GM21423 (cell line): ENCODE measurements at regions not wholly inside any gene's neighbourhood (a gene's known extent, or its start where the extent isn't known, plus 50 kb on each side); places are given as distances from the start of the nearest gene placed in this dataset.
"Not testable (repeated sequence)": the region's sequence is repeated elsewhere in the genome, so short reads cannot be mapped to it uniquely, and the experiment has no call there.

Source experiments
- ATAC-seq: cut with Tn5 transposase; IDR thresholded peaks from one replicate; pipeline ENCODE4 v1.9.1; 2021; ENCODE audit warnings: mild to moderate bottlenecking, moderate library complexity; ENCODE audit not compliant: unreplicated experiment

DNA sequence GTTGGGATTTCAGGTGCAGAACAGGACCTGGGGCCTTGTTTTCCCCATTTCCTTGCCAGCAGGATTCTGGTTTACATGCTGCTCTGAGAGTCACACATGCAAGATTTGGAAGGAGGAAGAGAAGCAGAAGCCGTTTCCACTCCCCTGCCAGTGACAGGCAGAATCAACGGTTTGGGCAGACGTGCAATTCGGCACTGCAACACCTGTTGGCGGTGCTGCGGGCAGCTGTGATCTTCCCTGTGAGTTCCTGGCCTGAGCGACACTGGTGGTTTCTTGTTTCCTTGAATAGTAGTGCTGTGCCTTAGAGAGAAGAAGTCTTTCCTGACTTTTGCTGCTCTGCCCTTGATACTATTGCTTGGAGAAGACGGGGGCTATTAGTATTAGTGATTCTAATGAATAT, 1126.2 kb downstream of the TYW1 start:
- no peak for ATAC-seq

DNA sequence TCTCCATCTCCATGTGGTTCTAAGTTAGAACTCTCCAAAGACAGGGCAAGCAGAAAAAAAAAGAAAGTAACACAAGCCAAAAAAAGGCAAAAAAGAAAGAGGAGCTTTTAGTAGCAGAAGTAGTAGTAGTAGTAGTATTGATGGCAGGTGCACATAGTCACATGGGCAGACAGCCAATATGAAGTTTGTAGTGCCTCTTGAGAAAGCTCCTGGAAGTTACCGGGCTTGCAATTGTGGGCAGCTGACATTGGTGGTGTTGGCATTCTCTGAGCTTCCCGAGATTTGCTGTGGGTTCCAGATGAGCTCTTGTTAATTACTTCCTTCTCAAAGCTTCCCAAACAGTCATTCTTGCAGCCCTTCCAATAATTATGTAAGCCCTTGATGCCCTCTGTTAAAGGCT, 1128.5 kb downstream of the TYW1 start:
- ATAC-seq = no peak

DNA sequence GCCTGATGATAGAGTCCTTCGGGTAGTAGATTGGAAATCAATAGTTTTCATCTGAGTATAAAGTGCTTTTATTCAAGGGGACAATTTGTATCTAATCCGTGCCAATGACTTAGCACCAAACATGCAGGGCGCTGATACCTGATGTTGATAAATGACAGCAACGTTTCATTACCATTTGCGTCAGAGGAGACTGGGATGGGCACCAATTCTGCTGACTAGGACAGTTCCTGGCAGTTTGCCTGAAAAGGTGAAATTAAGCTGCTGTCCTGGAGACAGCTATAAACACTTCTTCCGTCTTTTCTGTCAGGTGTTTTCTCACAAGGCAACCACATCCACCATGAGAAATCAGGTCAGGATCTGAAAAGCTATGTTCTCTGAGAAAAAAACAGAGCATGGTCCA, 1136.4 kb downstream of the TYW1 start:
- ATAC-seq = no peak

DNA sequence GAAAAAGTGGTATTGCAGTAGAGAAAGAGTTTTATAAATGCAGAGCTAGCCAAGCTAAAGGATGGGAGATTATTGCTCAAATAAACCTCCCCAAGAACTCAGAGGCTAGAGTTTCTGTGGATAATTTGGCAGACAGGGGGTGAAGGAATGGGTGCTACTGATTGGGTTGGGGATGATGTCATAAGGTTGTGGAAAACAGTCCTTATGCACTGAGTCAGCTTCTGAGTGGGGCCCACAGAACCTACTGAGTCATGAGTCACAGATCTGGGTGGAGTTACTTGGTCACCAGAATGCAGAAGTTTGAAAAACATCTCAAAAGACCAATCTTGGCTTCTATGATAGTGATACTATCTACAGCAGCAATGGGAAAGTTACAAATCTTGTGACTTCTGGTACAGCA, 1146.7 kb downstream of the TYW1 start:
- ATAC-seq = no peak

DNA sequence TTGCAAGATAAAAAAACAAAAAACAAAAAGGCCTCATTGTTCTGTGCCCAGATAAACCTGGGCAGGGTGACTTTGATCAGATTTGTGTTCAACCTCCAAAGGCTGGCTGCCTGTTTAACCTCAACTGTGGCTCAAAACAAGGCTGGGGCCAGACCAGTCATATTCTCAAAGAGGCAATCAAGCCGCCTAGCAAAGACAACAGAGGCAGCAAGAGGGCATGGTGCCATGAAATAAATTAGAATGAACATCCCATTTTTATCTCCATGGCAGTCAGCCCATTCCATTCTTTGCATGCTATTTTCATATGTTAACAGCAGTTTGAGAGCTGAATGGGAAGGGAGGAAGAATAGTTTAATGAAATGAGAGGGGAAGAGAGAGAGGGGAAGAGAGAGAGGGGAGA, 1150.3 kb downstream of the TYW1 start:
- no peak for ATAC-seq

DNA sequence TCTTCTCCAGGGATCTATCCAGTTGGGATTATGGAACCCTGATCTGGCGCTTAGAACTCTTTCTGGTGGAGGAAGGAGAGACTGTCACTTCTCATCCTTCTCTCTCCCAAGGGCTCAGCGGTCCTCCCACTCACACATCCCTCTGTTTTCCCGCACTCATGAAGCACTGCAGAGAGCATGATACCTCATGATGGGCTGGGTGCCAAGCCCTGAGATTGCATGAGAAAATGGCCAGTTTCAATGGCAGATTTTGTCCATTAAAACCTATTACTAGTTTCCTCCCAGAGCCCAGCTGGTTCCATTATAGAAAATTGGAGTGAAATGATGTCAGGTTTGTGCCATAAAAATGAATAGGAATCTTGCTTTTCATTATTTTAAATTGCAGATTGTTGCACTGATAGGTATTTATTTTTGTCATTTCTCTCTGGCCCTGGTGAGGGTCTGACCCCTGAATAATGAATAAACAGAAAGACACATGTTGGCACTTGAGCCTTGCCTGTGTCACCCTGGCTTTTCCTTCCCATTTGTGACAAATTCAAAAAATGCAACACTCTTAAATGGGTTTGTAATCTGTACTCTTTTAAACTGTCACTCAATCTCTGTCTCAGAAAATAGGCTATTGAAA, 1151.1 kb downstream of the TYW1 start:
- no peak for ATAC-seq

DNA sequence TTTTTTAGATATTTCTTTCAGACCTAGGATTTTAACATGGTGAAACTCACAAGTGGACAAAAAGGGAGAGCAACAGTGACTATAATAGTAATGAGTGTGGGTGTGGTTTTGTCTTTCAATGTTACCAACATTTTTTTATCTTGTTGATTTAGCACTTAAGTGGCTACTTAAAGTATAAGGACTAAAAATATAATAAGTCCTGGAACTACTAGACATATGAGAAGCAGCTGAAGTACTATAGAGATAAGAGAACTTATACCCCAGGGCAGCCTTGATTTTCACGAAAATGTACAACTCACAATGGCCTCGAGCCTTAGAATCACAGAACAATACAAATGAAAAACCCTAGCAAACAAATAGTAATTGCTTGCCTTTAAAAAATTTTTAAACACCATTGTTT, 1151.8 kb downstream of the TYW1 start:
- ATAC-seq = no peak

DNA sequence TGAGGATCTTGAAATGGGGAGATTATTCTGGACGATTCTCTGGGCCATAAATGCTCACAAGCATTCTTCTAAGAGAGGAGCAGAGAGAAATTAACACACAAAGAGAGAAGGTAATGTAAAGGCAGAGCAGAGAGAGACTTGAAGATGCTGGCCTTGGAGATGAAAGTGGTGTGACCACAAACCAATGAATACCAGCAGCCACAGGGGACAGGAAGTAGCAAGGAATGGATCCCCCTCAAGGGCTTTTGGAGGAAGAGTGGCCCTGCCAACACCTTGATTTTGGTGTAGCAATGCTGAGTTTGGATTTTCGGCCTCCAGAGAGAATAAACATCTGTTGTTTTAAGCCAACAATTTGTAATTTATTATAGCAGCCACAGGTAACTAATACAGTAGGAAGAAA, 1155.6 kb downstream of the TYW1 start:
- no peak for ATAC-seq

DNA sequence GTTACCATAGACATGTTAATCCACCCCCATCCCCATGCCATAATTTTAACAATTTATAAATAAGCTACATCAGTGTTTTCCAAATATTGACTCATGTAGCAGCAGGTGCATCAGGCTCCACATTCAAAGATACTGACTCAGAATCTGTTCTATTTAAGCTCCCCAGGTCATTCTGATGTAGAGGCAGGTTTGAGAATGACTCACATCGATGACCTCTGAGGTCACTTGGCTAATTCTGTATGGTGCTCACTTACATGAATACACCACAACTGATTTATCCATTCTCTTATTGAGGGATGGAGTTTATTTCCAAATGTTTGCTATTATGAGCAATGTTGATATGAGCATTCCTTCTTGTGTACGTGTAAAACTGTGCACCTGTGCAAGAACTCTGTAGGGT, 1159.0 kb downstream of the TYW1 start:
- ATAC-seq = no peak

DNA sequence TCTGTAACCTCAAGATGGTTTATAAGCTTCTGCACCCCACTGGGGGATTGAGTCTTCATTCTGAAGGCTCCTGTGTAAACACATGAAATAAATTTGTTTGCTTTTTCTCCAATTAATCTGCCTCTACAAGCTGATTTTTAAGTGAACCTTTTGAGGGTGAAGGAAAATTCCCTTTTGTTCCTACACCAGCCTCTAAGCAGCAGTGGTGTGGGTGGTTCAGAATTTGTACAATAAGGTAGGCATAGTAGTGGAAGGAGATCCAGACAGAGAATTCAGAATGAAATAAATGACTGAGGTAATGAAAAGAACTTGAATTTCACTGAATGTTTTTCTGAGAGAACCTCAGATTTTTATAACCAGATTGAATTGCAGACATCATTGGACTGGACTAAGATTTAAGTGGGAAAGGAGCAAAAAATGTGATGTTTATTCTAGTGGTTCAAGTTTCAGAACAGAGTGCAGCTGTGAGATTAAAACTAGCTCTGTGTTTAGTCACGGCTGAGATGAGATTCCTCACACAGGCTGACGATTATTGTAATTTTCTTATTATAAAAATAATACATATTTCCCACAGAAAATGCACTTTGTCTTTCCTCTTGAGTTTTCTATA, 1162.2 kb downstream of the TYW1 start:
- no peak for ATAC-seq

DNA sequence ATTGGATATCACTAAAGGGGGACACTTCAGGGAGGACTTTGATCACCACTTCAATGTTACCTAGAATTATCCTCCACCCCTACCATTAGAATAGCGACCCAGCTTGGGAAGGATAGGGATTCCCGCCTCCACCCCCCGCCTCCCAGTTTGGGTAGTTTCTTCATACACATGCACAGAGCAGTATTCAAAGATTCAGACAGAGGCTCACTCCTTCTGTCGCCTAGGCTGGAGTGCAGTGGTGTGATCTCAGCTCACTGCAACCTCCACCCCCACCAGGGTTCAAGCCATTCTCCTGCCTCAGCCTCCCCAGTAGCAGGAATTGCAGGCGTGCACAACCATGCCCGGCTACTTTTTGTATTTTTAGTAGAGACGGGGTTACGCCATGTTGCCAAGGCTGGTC, 1166.1 kb downstream of the TYW1 start:
- no peak for ATAC-seq

DNA sequence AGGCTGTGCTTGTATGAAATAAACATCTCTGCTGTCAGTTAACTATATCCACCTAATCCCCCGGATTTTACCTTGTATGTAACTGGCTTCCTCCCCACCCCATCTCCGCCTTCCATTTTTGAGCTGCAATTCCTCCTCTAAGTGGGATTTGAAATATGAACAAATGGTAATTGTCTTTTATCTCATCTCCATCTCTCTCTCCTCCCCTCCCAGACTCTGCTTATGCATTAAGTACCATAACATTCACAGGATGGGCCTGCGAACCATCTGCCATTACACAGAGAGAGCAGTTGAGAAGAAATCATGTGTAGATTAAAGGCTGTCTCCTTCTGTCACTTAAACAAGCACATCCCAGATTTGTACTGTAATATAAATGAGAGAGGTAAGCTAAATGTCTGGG, 1169.9 kb downstream of the TYW1 start:
- no peak for ATAC-seq

DNA sequence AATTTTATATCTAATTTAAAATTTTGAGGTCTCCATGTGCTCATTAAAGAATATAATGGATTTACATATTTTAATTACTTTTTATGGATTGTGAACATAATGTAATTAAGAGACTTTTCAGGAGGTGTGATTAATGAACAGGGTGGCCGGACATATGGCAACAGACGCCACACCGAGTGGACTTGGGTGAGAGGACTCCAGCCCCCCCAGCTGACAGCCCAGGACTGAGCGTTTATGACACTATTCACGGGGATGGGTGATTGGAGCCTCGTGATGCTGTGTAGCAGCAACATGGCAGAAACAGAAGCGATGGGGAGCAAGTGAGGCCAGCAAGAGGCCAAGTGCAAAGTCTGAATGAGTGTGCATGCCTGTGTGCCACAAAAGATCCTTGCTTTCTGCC, 1176.9 kb downstream of the TYW1 start:
- ATAC-seq = no peak

DNA sequence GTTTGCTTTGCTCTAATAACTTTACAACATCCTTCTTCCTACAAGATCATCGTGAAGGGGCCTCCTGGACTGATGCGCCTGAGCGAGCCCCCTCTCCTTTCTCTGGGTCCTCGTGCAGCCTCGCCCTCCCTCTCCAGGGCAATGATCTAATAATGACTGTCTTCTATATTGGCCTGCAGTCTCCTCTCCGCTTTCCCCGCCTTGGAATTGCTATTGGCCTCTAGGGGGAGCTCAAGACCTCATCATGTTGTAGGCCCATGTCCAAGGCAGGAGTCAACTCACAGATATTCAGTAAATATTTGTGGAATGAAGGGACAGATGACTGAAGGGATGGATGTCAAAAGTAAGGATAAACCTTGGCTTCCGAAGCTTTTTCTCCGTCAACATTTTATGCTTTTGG, 1180.3 kb downstream of the TYW1 start:
- no peak for ATAC-seq

DNA sequence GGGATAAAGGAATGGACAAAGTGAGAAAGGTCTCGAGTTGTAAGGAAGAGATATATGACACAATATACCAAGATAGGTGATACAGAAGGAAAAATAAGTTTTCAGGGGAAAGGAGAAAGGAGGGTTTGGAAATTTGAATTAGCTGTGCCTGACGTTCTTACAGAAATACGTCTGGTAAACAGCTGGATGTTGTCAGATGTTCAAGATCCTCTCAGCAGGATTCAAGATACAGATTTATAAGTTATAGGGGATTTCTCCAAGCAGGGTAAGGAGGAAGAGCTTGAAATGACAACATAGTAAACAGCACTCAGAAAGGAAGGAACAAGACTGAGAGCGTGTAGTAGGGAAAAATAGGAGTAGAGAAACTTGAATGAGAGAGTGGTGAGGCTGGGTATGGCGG, 1184.1 kb downstream of the TYW1 start:
- no peak for ATAC-seq

DNA sequence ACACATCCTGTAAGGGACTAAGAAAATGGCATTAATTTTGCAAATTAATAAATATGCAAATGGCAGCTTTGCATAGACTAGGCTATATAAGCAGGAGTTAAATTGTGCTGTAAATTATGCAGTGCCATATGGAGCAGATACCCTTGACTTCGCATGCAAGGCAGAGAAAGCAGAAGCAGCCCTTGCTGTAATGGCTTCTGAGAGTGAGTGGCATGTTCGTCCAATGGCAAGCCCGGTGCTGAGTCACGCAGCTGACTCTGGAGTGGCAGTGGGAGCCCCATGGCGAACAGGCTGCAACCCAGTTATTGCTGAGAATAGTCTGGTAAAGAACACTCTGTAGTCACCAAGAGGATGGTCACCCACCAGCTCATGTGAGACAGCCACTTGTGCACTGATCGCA, 1186.5 kb downstream of the TYW1 start:
- ATAC-seq = no peak

DNA sequence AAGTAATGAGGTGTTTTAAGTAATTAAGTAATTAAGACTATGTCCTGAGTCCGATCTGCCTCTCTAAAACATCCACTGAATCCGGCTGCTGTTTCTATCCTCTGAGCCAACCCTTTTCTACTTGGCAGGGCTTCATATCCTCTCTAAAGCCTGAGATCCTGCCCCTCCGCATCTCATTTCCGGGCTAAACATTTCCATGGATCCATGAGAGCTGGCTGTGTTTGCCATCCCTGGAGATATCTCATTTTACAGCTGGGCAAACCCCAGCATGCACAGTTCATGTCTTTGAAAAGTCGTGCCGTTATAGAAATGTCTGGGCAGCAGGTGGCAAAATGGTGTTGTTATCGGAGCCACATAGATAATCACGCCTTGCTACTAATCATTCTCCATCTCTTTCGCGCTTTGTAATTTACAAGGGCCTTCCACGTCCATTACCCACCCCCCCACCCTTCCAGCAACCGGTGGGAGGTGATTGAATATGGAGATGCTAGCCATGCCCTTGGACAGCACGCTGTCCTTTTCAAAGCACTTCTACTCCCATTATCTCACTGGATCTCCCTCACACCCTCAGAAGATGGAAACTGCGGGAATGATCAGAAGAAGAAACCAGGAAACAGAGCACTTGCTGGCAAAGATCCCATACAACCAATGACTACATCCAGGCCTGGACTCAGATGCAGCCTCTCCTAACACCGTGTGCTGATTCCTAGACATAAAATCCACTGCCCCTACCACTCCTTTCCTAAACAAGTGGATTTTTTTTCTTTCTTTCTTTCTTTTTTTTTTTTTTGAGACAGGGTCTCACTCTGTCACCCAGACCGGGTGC, 1189.2 kb downstream of the TYW1 start:
- ATAC-seq = no peak

DNA sequence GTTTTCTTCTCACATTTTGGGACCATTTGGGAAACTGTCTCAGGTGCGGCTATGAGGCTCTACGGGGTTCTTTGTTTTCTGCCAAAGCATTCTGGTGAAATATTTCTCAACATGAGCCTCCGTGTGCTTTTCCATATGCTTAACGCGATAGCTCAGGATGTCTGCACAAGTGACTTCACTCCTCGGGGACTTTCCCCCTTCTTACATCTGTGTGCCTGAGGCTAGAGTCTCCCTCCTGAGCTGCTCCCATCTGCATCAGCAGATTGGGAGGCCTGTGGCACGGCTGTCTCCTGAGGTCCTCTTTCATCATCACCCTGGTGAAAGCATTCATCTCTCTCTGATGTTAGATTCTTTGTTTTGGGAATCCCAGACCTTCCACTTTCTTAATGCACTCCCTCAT, 1190.9 kb downstream of the TYW1 start:
- ATAC-seq = no peak

DNA sequence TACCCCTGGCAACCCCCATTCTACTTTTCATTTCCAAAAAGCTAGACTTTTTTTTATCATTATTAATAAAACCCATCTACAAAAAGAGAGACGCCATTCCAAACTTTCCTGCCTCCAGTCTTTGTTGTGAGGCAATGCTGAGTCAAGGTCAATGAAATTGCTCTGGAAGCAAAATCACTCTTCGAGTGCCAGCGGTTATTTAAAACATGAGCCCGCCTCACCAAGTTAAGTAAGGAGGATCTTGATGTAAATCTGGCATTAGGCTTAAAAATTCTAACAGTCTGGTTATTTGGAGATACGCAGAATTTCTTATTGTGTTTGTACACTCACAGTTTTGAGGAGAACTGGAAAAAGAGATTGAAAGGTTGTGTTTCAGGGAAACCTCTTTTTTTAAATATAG, 1196.3 kb downstream of the TYW1 start:
- no peak for ATAC-seq

DNA sequence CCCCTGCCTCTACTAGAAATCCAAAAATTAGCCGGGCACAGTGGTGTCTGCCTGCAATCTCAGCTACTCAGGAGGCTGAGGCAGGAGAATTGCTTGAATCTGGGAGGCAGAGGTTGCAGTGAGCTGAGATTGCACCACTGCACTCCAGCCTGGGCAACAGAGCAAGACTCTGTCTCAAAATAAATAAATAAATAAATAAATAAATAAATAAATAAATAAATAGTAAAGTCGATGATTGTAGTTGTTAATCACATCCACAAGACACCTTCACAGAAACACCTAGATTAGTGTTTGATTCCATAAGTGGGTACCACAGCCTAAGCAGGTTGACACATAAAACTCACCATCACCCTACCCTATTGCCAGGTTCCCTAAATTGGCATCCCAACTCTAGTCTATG, 1199.0 kb downstream of the TYW1 start:
- not testable (repeated sequence) for ATAC-seq

DNA sequence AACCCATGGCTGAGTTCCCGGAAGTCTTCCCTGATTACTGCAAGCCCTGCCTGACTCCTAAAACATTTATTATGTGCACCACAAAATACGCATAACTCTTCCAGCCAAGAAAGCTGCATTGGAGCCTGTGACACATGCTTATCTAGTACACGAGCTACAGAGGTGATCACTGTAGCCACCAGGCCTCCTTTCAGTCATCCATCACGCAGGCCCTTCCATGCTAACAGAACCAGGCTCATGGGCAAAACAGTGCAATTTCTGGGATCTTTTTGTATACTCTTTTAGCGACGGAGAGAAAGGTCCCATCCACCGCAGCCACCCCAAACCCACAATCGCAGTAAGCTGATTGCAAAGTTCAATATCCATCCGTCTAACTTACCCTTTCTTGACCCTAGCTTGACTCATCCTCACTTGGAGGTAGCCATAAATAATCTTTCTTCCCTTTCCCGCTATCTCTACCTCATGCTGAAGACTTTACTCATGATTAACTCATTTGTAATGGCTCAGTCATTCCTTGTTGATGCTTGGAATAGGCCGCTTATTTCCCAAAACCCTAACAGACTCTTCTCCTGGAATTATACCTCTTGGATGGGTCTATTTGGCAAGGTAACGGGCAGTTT, 1203.5 kb downstream of the TYW1 start:
- no peak for ATAC-seq

DNA sequence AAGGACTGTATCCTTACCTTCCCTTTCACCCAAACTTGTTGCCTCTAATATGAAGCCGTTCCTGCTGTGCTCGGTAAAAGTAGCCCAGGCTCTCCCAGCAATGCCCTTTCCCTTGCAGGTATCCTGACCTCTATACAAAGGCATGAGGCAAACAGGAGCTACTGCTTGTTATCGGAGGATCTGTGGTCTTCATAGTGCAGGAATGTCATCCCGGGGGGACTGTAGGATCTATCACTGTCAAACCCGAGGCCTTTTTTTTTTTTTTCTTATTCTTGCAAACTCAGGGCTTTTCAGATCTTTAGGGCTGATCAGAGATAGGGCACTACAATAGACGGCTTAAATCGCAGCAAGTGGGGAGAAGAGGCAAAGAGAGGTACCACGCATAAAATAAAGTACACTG, 1206.6 kb downstream of the TYW1 start:
- ATAC-seq = no peak
